ENCODE measurements at regions not wholly inside any gene's neighbourhood (a gene's known extent, or its start where the extent isn't known, plus 50 kb on each side); places are given as distances from the start of the nearest gene placed in this dataset.

DNA sequence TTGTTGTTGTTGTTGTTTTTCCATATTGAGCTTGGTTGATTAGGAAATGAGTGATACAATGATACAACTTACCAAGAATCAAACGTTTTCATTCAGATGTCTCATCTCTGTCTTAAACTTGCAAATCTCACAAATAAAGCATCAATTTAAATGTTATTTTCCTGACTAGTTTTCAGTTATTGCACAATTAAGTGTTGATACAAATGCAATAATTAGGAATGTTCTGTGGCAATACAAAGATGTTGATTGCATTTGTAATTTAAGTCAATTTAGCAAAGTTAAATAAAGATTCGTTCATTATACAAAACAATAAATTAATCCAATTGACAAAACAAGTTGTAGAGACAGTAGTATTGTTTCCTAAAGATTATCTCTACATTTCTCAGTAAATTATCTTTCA lies 392.3 kb upstream of the ZNF804A start:
- no peak for FAIRE-seq
- WGBS, 3 donors, result 67 to 77% (median 69%) methylated on average over 2 of the region's 2 CpGs

DNA sequence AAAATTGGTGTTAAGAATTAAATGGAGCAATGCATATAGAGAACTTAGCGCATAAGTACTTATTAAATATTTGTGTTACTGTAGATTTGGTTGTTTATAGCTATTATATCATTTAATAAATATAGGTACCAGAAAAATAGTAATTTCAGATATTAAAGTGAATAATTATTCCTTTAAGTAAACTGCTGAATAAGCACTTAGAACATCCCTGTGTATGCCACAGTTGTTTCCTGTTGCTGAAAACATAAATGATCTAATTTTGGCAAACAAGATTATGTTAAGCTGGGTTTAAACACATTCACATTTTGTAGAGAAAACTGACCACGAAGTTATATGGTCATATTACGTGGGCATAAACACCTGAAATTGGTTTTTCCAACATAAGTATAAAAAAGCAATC lies 388.0 kb upstream of the ZNF804A start:
- Histone ChIP-seq H3K4me1 (ENCODE audit: control insufficient read depth in 3 of 3, insufficient read depth in 2 of 3, low read depth in 1 of 3, low read length in 2 of 3) (no peaks in the 10 kb centered on the region), H3K36me3 (ENCODE audit: control insufficient read depth in 3 of 3, insufficient read depth in 2 of 3, low read depth in 1 of 3, low read length in 3 of 3) (no peaks in the 10 kb centered on the region), H3K27me3 (ENCODE audit: control insufficient read depth in 3 of 3, insufficient read depth in 3 of 3, low read length in 3 of 3) (no peaks in the 10 kb centered on the region), H3K9me3 (ENCODE audit: control insufficient read depth in 2 of 2, insufficient read depth in 1 of 2, low read depth in 1 of 2, low read length in 1 of 2) (no peaks in the 10 kb centered on the region), H3K27ac (ENCODE audit: low read depth in 1 of 3, low read length in 2 of 3) (no peak overlapping the region), H3K4me3 (ENCODE audit: low read depth in 1 of 3, low read length in 3 of 3) (no peak overlapping the region)
- DNase-seq, result no peak
- WGBS, 3 donors, result 79 to 82% (median 81%) methylated on average over 3 of the region's 3 CpGs
- no peak for FAIRE-seq

More for the DNA sequence above, 392.3 kb upstream of the ZNF804A start:
- Histone ChIP-seq H3K27me3 (ENCODE audit: control insufficient read depth in 3 of 3, insufficient read depth in 3 of 3, low read length in 3 of 3) (no peaks in the 10 kb centered on the region), H3K27ac (ENCODE audit: low read depth in 1 of 3, low read length in 2 of 3) (no peak overlapping the region), H3K4me1 (ENCODE audit: control insufficient read depth in 3 of 3, insufficient read depth in 2 of 3, low read depth in 1 of 3, low read length in 2 of 3) (no peaks in the 10 kb centered on the region), H3K9me3 (ENCODE audit: control insufficient read depth in 2 of 2, insufficient read depth in 1 of 2, low read depth in 1 of 2, low read length in 1 of 2) (no peaks in the 10 kb centered on the region), H3K4me3 (ENCODE audit: low read depth in 1 of 3, low read length in 3 of 3) (no peak overlapping the region), H3K36me3 (ENCODE audit: control insufficient read depth in 3 of 3, insufficient read depth in 2 of 3, low read depth in 1 of 3, low read length in 3 of 3) (no peaks in the 10 kb centered on the region)
- no peak for DNase-seq

DNA sequence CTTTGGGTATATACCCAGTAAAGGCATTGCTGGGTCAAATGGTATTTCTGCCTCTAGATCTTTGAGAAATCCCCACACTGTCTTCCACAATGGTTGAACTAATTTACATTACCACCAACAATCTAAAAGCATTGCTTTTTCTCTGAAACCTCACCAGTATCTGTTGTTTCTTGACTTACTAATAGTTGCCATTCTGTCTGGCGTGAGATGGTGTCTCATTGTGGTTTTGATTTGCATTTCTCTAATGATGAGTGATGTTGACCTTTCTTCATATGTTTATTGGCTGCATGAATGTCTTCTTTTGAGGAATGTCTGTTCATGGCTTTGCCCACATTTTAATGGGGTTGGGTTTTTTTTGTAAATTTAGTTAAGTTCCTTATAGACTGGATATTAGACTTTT lies 382.6 kb upstream of the ZNF804A start:
- FAIRE-seq, result no peak
- no peak overlapping the region for H3K27ac ChIP-seq (ENCODE audit: low read depth in 1 of 3, low read length in 2 of 3)
- no peaks in the 10 kb centered on the region for H3K36me3 ChIP-seq (ENCODE audit: control insufficient read depth in 3 of 3, insufficient read depth in 2 of 3, low read depth in 1 of 3, low read length in 3 of 3)
- H3K4me3 ChIP-seq (ENCODE audit: low read depth in 1 of 3, low read length in 3 of 3), result no peak overlapping the region
- no peaks in the 10 kb centered on the region for H3K9me3 ChIP-seq (ENCODE audit: control insufficient read depth in 2 of 2, insufficient read depth in 1 of 2, low read depth in 1 of 2, low read length in 1 of 2)
- 87 to 91% (median 88%) methylated on average over 1 of the region's 1 CpG for WGBS, 3 donors
- no peaks in the 10 kb centered on the region for H3K4me1 ChIP-seq (ENCODE audit: control insufficient read depth in 3 of 3, insufficient read depth in 2 of 3, low read depth in 1 of 3, low read length in 2 of 3)
- no peaks in the 10 kb centered on the region for H3K27me3 ChIP-seq (ENCODE audit: control insufficient read depth in 3 of 3, insufficient read depth in 3 of 3, low read length in 3 of 3)
- DNase-seq, result no peak

DNA sequence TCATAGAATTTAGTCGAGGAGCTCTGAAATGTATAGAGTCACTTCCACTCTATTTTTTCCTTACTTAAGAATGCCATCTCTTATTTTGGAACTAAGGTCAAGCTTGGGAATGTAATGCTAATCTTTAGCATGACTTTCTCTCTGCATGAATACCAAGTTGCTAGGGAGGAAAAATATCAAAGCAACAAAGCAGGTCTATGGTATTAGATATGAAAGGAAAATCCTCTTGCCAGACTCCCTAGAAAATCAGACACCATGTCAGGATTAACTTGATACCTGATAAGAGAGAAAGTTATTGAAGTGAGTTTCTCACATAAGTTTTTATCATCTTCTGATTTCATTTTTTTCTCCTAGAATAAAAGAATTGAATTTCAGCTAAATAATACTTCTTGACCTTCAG lies 341.7 kb upstream of the ZNF804A start:
- FAIRE-seq (no peak), DNase-seq (no peak)
- Histone ChIP-seq H3K9me3 (ENCODE audit: control insufficient read depth in 2 of 2, insufficient read depth in 1 of 2, low read depth in 1 of 2, low read length in 1 of 2) (no peaks in the 10 kb centered on the region), H3K27ac (ENCODE audit: low read depth in 1 of 3, low read length in 2 of 3) (no peak overlapping the region), H3K4me1 (ENCODE audit: control insufficient read depth in 3 of 3, insufficient read depth in 2 of 3, low read depth in 1 of 3, low read length in 2 of 3) (no peaks in the 10 kb centered on the region), H3K4me3 (ENCODE audit: low read depth in 1 of 3, low read length in 3 of 3) (no peak overlapping the region), H3K36me3 (ENCODE audit: control insufficient read depth in 3 of 3, insufficient read depth in 2 of 3, low read depth in 1 of 3, low read length in 3 of 3) (no peaks in the 10 kb centered on the region), H3K27me3 (ENCODE audit: control insufficient read depth in 3 of 3, insufficient read depth in 3 of 3, low read length in 3 of 3) (no peaks in the 10 kb centered on the region)
- 62 to 70% (median 63%) methylated on average over 1 of the region's 1 CpG for WGBS, 3 donors

DNA sequence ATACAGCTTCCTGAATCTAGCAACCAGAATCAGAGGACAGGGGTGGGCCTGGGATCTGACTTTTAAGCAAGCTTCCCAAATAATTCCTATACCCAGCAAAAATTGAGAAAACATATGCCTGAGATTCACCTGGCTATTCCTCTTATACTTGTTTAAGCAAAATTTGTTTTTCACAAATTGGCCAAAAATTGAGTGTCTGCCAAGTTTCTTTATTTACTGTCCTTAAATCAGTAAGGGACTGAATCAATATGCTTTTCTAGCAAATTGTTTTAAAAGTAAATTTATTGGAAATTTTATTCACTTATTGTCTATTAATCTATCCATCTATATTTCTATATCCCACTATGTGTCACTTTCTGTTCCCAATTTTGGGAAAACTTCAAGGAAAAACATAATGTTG lies 337.0 kb upstream of the ZNF804A start:
- DNase-seq (no peak), FAIRE-seq (no peak)
- Histone ChIP-seq H3K4me1 (ENCODE audit: control insufficient read depth in 3 of 3, insufficient read depth in 2 of 3, low read depth in 1 of 3, low read length in 2 of 3) (no peaks in the 10 kb centered on the region), H3K27me3 (ENCODE audit: control insufficient read depth in 3 of 3, insufficient read depth in 3 of 3, low read length in 3 of 3) (no peaks in the 10 kb centered on the region), H3K36me3 (ENCODE audit: control insufficient read depth in 3 of 3, insufficient read depth in 2 of 3, low read depth in 1 of 3, low read length in 3 of 3) (no peaks in the 10 kb centered on the region), H3K9me3 (ENCODE audit: control insufficient read depth in 2 of 2, insufficient read depth in 1 of 2, low read depth in 1 of 2, low read length in 1 of 2) (no peaks in the 10 kb centered on the region), H3K4me3 (ENCODE audit: low read depth in 1 of 3, low read length in 3 of 3) (no peak overlapping the region), H3K27ac (ENCODE audit: low read depth in 1 of 3, low read length in 2 of 3) (no peak overlapping the region)

DNA sequence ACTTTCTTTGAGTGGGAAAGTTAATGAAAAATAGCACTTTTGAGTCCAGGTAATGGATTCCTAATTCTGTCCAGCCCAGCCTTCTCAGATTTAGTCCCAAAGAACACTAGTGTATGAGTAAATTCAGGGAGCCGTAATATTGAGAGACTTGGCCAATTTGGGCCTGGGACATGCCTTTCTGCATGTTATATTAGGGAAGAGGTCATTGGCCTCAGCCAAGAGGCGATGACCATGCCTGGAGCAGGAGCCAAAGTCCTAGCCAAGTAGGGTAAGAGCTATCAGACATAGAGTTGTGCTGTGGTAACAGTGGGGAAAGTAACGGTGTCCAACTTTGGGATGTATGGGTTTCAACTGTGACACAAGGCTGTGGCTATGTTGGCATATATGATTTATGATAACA lies 336.5 kb upstream of the ZNF804A start:
- Histone ChIP-seq H3K36me3 (ENCODE audit: control insufficient read depth in 3 of 3, insufficient read depth in 2 of 3, low read depth in 1 of 3, low read length in 3 of 3) (no peaks in the 10 kb centered on the region), H3K4me3 (ENCODE audit: low read depth in 1 of 3, low read length in 3 of 3) (no peak overlapping the region), H3K27ac (ENCODE audit: low read depth in 1 of 3, low read length in 2 of 3) (no peak overlapping the region), H3K4me1 (ENCODE audit: control insufficient read depth in 3 of 3, insufficient read depth in 2 of 3, low read depth in 1 of 3, low read length in 2 of 3) (no peaks in the 10 kb centered on the region), H3K27me3 (ENCODE audit: control insufficient read depth in 3 of 3, insufficient read depth in 3 of 3, low read length in 3 of 3) (no peaks in the 10 kb centered on the region), H3K9me3 (ENCODE audit: control insufficient read depth in 2 of 2, insufficient read depth in 1 of 2, low read depth in 1 of 2, low read length in 1 of 2) (no peaks in the 10 kb centered on the region)
- DNase-seq (no peak), FAIRE-seq (no peak)
- WGBS, 3 donors, result 68 to 91% (median 80%) methylated on average over 3 of the region's 3 CpGs

DNA sequence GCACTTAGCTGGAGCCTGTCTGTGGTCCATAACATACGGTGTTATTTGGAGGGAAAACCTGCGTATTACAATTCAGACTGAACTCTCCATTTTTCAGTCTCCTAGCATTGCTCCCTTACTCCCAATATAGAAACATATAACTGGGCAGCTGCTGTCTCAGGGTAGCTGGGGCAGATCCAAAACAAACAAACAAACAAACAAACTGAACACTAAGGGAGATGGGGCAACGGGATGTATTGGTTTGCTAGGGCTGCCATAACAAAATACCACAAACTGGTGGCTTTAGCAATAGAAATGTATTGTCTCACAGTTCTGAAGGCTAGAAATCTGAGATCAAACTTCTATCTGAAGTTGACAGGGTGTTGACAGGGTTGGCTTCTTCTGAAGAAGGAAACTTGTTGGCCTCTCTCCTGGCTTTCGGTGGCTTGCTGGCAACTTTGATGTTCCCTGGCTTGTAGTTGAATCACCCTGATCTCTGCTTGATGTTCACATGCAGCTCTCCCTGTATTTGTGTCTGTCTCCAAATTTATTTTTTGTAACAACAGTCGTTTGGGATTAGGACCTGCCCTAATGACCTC lies 329.3 kb upstream of the ZNF804A start:
- 64 to 78% (median 74%) methylated on average over 5 of the region's 5 CpGs for WGBS, 3 donors
- Histone ChIP-seq H3K4me1 (ENCODE audit: control insufficient read depth in 3 of 3, insufficient read depth in 2 of 3, low read depth in 1 of 3, low read length in 2 of 3) (no peaks in the 10 kb centered on the region), H3K9me3 (ENCODE audit: control insufficient read depth in 2 of 2, insufficient read depth in 1 of 2, low read depth in 1 of 2, low read length in 1 of 2) (no peaks in the 10 kb centered on the region), H3K36me3 (ENCODE audit: control insufficient read depth in 3 of 3, insufficient read depth in 2 of 3, low read depth in 1 of 3, low read length in 3 of 3) (no peaks in the 10 kb centered on the region), H3K4me3 (ENCODE audit: low read depth in 1 of 3, low read length in 3 of 3) (no peak overlapping the region), H3K27ac (ENCODE audit: low read depth in 1 of 3, low read length in 2 of 3) (no peak overlapping the region), H3K27me3 (ENCODE audit: control insufficient read depth in 3 of 3, insufficient read depth in 3 of 3, low read length in 3 of 3) (no peaks in the 10 kb centered on the region)
- no peak for DNase-seq
- no peak for FAIRE-seq

DNA sequence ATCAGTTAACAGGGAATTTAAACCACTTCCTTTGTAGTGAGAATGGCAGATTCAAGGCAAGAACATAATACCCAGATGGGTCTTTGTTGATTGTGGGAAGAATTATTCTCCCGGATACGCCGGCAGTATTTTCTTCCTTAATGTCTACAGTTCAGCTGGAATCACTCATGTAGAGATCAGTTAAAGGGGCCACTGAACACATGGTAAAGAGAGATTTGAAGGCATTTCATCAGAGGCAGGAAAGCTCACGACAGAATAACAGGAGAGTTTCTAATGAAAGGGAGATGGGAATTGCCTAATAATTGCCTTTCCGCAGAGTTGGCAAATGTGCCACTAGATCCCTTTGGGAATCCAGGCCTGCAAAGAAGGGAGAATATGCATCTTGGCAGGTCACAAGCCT lies 327.7 kb upstream of the ZNF804A start:
- Histone ChIP-seq H3K4me3 (ENCODE audit: low read depth in 1 of 3, low read length in 3 of 3) (no peak overlapping the region), H3K4me1 (ENCODE audit: control insufficient read depth in 3 of 3, insufficient read depth in 2 of 3, low read depth in 1 of 3, low read length in 2 of 3) (no peaks in the 10 kb centered on the region), H3K36me3 (ENCODE audit: control insufficient read depth in 3 of 3, insufficient read depth in 2 of 3, low read depth in 1 of 3, low read length in 3 of 3) (no peaks in the 10 kb centered on the region), H3K27ac (ENCODE audit: low read depth in 1 of 3, low read length in 2 of 3) (no peak overlapping the region), H3K9me3 (ENCODE audit: control insufficient read depth in 2 of 2, insufficient read depth in 1 of 2, low read depth in 1 of 2, low read length in 1 of 2) (no peaks in the 10 kb centered on the region), H3K27me3 (ENCODE audit: control insufficient read depth in 3 of 3, insufficient read depth in 3 of 3, low read length in 3 of 3) (no peaks in the 10 kb centered on the region)
- FAIRE-seq (no peak), DNase-seq (no peak)
- 72 to 92% (median 83%) methylated on average over 5 of the region's 5 CpGs for WGBS, 3 donors

DNA sequence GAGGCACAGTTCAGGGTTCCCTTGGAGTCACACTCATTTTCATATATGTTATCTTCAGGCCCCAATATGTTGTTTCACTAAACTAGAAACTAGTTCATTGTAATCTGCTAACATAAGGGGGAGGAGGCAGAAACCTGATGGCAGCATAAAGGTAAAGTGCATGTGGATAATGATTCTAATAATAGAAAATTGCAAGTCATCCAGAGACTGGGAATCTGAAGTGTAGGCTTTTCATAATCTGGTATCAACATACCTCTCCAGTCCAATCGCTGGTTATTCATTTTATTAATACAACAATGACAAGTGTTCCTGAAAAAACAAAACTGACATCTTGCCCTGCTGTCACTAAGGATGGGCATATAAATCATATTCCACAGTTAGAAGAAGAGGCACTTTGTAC lies 326.3 kb upstream of the ZNF804A start:
- H3K27me3 ChIP-seq (ENCODE audit: control insufficient read depth in 3 of 3, insufficient read depth in 3 of 3, low read length in 3 of 3), result no peaks in the 10 kb centered on the region
- no peak overlapping the region for H3K27ac ChIP-seq (ENCODE audit: low read depth in 1 of 3, low read length in 2 of 3)
- 72 to 80% (median 77%) methylated on average over 1 of the region's 1 CpG for WGBS, 3 donors
- H3K4me3 ChIP-seq (ENCODE audit: low read depth in 1 of 3, low read length in 3 of 3), result no peak overlapping the region
- DNase-seq (no peak), FAIRE-seq (no peak)
- no peaks in the 10 kb centered on the region for H3K4me1 ChIP-seq (ENCODE audit: control insufficient read depth in 3 of 3, insufficient read depth in 2 of 3, low read depth in 1 of 3, low read length in 2 of 3)
- H3K36me3 ChIP-seq (ENCODE audit: control insufficient read depth in 3 of 3, insufficient read depth in 2 of 3, low read depth in 1 of 3, low read length in 3 of 3), result no peaks in the 10 kb centered on the region
- H3K9me3 ChIP-seq (ENCODE audit: control insufficient read depth in 2 of 2, insufficient read depth in 1 of 2, low read depth in 1 of 2, low read length in 1 of 2), result no peaks in the 10 kb centered on the region
